Frontal cortex (tissue), 3 donors: ENCODE measurements at regions not wholly inside any gene's neighbourhood (a gene's known extent, or its start where the extent isn't known, plus 50 kb on each side); places are given as distances from the start of the nearest gene placed in this dataset.
"Not testable (repeated sequence)": the region's sequence is repeated elsewhere in the genome, so short reads cannot be mapped to it uniquely, and the experiment has no call there.

Experiments
- DNase-seq, 2 donors: peaks; one replicate each; pipeline ENCODE4 v3.0.0; 2012; ENCODE audit warnings: low spot score in 2 of 2
- FAIRE-seq: peaks from 2 replicates; lab custom pipeline; 2012; peaks lifted over from hg19 to GRCh38; lab: Jason Lieb, UNC
- donor health status: control.
- donor health status: control.
- donor health status: control.

GRCh38 chr12:24537083-24537860, 411.6 kb downstream of the BCAT1 start:
- no peak for DNase-seq
- no peak for FAIRE-seq

- no peak for FAIRE-seq
- no peak for DNase-seq
These were observed 413.4 kb downstream of the BCAT1 start for GRCh38 chr12:24535334-24536069.

- DNase-seq (no peak), FAIRE-seq (no peak)
These were observed 414.3 kb downstream of the BCAT1 start for GRCh38 chr12:24534622-24535021.

- no peak for FAIRE-seq
- no peak for DNase-seq
These were observed 415.1 kb downstream of the BCAT1 start for GRCh38 chr12:24533716-24534352.

- no peak for DNase-seq
- no peak for FAIRE-seq
These were observed 418.2 kb downstream of the BCAT1 start for GRCh38 chr12:24530689-24531088.

- DNase-seq (no peak), FAIRE-seq (no peak)
These were observed 421.8 kb downstream of the BCAT1 start for GRCh38 chr12:24527102-24527501.

GRCh38 chr12:24522736-24523135, 426.2 kb downstream of the BCAT1 start:
- FAIRE-seq (no peak), DNase-seq (no peak)

- no peak for FAIRE-seq
- no peak for DNase-seq
These were observed 429.1 kb downstream of the BCAT1 start for GRCh38 chr12:24519759-24520158.

- FAIRE-seq (no peak), DNase-seq (no peak)
These were observed 431.9 kb downstream of the BCAT1 start for GRCh38 chr12:24517000-24517399.

GRCh38 chr12:24510581-24511125, 438.2 kb downstream of the BCAT1 start:
- DNase-seq (no peak), FAIRE-seq (no peak)

GRCh38 chr12:24507827-24508226, 441.1 kb downstream of the BCAT1 start:
- no peak for FAIRE-seq
- no peak for DNase-seq

GRCh38 chr12:24505366-24506015, 443.4 kb downstream of the BCAT1 start:
- FAIRE-seq (no peak), DNase-seq (no peak)

- not testable (repeated sequence) for FAIRE-seq, DNase-seq
These were observed 445.4 kb downstream of the BCAT1 start for GRCh38 chr12:24503477-24503876.

- FAIRE-seq (no peak), DNase-seq (no peak)
These were observed 448.1 kb downstream of the BCAT1 start for GRCh38 chr12:24500831-24501230.

- no peak for FAIRE-seq
- DNase-seq: no peak
These were observed 448.5 kb downstream of the BCAT1 start for GRCh38 chr12:24500421-24500820.

- DNase-seq: peak in 1 of 2 donors; percentile 9
- FAIRE-seq: no peak
These were observed 449.5 kb downstream of the BCAT1 start for GRCh38 chr12:24499151-24500146.

- DNase-seq (no peak), FAIRE-seq (no peak)
These were observed 452.1 kb downstream of the BCAT1 start for GRCh38 chr12:24496755-24497154.

GRCh38 chr12:24494401-24494800, 454.5 kb downstream of the BCAT1 start:
- DNase-seq: no peak
- no peak for FAIRE-seq

- DNase-seq (no peak), FAIRE-seq (no peak)
These were observed 456.9 kb downstream of the BCAT1 start for GRCh38 chr12:24491968-24492367.
